ENCODE measurements at regions not wholly inside any gene's neighbourhood (a gene's known extent, or its start where the extent isn't known, plus 50 kb on each side); places are given as distances from the start of the nearest gene placed in this dataset.

DNA sequence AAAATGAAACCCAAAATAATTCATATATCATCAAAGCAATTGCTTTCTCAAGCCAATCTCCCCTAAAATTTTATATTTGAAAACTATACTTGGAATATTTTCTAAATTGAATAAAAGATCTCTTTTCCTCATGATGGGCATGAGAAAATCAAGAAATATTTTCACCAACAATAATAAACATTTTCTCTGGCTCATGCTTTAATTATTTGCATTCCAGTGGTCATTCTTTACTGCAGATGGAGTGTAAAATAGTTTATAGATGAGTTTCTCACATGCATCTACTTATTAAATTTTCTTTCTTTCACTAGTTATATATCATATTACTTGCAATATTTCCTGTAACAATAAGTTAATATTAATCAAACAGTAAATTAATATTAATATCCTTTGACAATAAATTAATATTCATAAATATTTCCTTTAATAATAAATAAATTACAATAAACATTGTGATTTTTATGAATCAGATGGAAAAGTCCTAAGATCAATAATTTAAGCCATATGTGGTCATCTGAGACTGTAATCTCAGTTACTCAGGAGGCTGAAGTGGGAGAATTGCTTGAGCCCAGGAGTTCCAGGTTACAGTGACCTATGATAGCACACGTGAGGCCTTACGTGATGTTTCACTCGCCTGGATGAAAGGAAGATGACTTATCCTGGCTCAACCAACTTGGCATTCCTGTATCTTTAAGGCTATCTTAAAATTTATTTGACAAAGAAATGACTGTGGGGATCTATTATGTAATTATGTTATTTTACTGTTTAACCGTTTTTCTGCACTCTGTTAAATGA is 958.8 kb downstream of the ZPLD1 start:
- no peaks in the 10 kb centered on the region for H3K27me3 Mint-ChIP-seq
- H3K27ac Mint-ChIP-seq, result no peak overlapping the region
- CTCF ChIA-PET, result interaction anchor here (1.2 kb wide), 1 partner anchor 721 kb away, joined by 4 read pairs; no protein-coding TSS in a partner anchor
- H3K4me1 Mint-ChIP-seq, result no peaks in the 10 kb centered on the region
- no peak for ATAC-seq
- POLR2A ChIA-PET, result no interaction called here
- DNase-seq, result no peak
- H3K9me3 Mint-ChIP-seq (ENCODE audit: low read depth), result no peaks in the 10 kb centered on the region
- no peaks in the 10 kb centered on the region for H3K36me3 Mint-ChIP-seq (ENCODE audit: low read depth)
- no peak overlapping the region for H3K4me3 Mint-ChIP-seq
- intact Hi-C loops (cut with DNase I, micrococcal nuclease), result no loop called here

DNA sequence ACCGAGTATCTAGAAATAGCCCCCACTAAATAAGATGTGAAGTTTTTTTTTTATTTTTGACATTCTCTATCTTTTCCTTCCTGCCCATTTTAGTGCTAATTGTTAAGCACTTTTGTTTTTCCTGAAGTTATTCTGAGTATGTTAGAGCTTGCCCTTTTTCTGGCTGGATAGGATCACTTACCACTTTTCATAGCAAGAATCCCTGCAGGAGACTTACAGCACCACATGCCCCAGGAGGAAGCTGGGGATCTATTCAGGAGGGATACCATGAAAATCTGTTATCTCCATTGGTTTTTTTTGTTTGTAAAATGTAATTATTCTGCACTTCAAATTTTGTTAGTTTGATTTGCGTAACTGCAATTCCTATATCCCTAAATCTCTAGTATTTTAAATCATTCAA is 968.4 kb downstream of the ZPLD1 start:
- intact Hi-C loops (cut with DNase I, micrococcal nuclease), result no loop called here
- CTCF ChIA-PET, result no interaction called here
- ATAC-seq (no peak), DNase-seq (no peak)
- Mint-ChIP-seq H3K36me3 (ENCODE audit: low read depth) (no peaks in the 10 kb centered on the region), H3K4me3 (no peak overlapping the region), H3K27me3 (no peaks in the 10 kb centered on the region), H3K4me1 (no peaks in the 10 kb centered on the region), H3K27ac (no peak overlapping the region), H3K9me3 (ENCODE audit: low read depth) (peaks cover 2% of the 10 kb centered on the region)
- POLR2A ChIA-PET, result no interaction called here

DNA sequence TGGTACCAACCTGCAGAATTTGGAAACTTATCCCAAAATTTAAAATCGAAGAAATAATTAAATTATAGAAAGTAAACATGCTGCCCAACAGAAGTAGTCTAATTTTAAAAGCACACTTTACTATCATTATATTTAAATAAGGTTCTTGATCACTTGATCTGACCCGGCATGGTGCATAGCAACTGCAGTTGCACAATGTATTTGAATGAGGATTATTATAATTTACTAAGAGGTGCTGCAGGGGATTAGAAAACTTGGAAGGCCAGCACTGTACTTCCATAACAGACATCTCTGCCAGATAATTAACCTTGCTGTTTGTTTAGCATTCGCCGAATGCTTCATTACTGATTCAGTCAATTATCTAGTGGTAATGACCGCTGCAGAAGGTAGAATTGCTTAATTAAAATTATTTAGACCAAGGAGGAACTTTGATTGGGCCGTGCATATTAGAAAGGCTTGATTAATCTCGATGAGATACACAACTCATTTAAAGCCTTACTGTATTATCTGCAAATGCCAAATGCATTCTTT is 971.6 kb downstream of the ZPLD1 start:
- Mint-ChIP-seq H3K4me3 (no peak overlapping the region), H3K36me3 (ENCODE audit: low read depth) (no peaks in the 10 kb centered on the region), H3K4me1 (no peaks in the 10 kb centered on the region), H3K27me3 (no peaks in the 10 kb centered on the region), H3K27ac (no peak overlapping the region), H3K9me3 (ENCODE audit: low read depth) (no peaks in the 10 kb centered on the region)
- ChIA-PET POLR2A (no interaction called here), CTCF (no interaction called here)
- intact Hi-C loops (cut with DNase I, micrococcal nuclease), result no loop called here
- no peak for DNase-seq
- no peak for ATAC-seq

DNA sequence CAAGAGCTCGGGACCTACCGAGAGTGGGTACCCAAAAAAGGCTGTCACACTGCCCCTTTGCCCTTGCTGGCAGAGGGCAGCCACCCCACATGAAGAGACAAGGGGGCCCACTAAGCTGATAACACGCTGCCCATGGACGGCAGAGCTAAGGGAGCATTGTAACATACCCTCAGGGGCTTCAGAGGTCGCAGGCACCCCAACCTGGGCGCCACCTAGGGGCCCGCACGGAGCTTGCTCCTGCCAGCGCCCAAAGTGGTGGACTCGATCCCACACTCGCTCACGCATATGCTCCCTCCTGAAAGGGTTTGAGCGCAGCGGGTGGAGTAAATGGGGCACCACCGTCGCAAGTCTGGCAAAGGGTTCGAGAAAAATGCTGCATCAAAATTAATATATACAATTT is 975.4 kb downstream of the ZPLD1 start:
- CTCF ChIA-PET, result interaction anchor here (0.7 kb wide), 2 partner anchors 24 to 397 kb away, joined by 3 read pairs; no protein-coding TSS in a partner anchor

DNA sequence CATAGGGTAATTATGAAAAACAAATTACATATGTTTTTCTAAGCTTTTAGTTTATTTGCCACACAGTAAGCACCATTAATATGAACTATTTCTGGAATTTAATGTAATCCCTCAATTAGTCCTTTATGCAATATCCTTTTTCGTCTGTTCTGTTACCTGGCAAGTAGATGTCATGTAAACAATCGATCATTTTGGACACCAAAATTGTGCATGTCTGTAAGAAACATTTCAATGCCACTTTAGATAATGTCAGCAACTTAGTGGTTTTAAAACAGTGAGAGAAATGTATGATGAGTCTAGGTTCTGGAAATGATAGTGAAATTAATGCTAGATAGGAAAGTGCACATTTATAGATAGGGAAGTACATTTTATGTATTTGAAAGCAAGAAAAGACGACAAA is 986.6 kb downstream of the ZPLD1 start:
- POLR2A ChIA-PET, result no interaction called here
- Mint-ChIP-seq H3K27ac (no peak overlapping the region), H3K36me3 (ENCODE audit: low read depth) (no peaks in the 10 kb centered on the region), H3K27me3 (no peaks in the 10 kb centered on the region), H3K4me3 (no peak overlapping the region), H3K4me1 (no peaks in the 10 kb centered on the region), H3K9me3 (ENCODE audit: low read depth) (no peaks in the 10 kb centered on the region)
- intact Hi-C loops (cut with DNase I, micrococcal nuclease), result no loop called here
- ATAC-seq (no peak), DNase-seq (no peak)
- CTCF ChIA-PET, result no interaction called here

More for the DNA sequence above, 975.4 kb downstream of the ZPLD1 start:
- no peaks in the 10 kb centered on the region for H3K4me1 Mint-ChIP-seq
- no peak overlapping the region for H3K27ac Mint-ChIP-seq
- H3K36me3 Mint-ChIP-seq (ENCODE audit: low read depth), result no peaks in the 10 kb centered on the region
- no peaks in the 10 kb centered on the region for H3K27me3 Mint-ChIP-seq
- H3K9me3 Mint-ChIP-seq (ENCODE audit: low read depth), result no peaks in the 10 kb centered on the region
- intact Hi-C loops (cut with DNase I, micrococcal nuclease), result no loop called here
- peak; percentile 4 for DNase-seq
- H3K4me3 Mint-ChIP-seq, result no peak overlapping the region
- POLR2A ChIA-PET, result no interaction called here
- no peak for ATAC-seq

DNA sequence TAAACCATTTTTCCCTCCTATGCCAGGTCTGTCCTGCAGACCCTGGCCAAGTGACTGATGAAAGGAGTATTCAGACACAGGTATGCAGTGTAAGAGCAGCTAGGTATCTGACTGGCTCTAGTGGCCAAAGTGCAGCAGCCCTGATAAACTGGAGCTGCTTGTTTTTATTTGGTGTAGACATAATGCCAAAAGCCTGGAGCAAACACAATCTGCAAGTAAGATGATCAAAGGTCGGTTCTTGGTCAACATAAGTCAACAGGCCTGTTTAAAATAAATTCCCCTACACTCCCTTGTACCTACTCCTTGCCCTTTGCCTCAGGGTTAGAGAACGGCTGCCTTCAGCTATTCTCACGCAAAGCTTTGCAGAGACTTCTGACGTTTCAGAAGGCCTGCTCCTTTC is 1003.1 kb downstream of the ZPLD1 start:
- ChIA-PET POLR2A (no interaction called here), CTCF (no interaction called here)
- no peaks in the 10 kb centered on the region for H3K36me3 Mint-ChIP-seq (ENCODE audit: low read depth)

DNA sequence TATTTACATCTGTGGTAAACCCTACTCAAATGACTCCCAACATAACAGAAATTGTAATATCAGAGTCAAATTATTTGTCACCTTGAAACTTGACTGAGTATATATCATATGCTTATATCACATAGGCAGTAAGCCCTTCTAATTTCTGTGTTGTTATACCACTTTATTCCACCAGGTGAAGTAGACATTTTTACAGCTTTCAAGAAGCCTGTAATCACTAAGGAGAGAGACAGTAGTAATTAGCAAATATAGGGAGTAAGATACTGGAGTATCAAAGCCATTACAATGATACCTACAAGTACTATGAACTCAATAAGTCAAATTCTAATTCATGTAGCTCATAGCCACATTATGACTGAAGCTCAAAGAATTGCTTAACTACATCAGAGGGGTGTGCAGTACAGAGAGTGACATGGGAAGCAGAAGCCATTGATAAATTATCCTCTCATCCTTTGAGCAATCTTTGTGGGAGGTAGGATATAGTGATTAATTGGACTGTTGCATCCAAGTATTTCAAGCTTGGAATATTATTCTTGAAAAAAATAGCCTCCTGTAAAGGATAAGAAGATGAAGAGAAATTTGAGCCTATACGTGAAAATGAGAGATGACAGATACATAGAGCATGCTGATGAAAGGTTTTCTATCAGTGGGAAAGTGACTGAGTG is 1005.9 kb downstream of the ZPLD1 start:
- ChIA-PET CTCF (interaction anchor here (0.6 kb wide), 2 partner anchors 28 to 50 kb away, joined by 3 to 5 read pairs; no protein-coding TSS in a partner anchor), POLR2A (no interaction called here)
- ATAC-seq (no peak), DNase-seq (no peak)
- intact Hi-C loops (cut with DNase I, micrococcal nuclease), result no loop called here
- H3K4me3 Mint-ChIP-seq, result no peak overlapping the region
- no peaks in the 10 kb centered on the region for H3K36me3 Mint-ChIP-seq (ENCODE audit: low read depth)
- H3K4me1 Mint-ChIP-seq, result no peaks in the 10 kb centered on the region
- H3K27me3 Mint-ChIP-seq, result no peaks in the 10 kb centered on the region
- H3K27ac Mint-ChIP-seq, result no peak overlapping the region
- H3K9me3 Mint-ChIP-seq (ENCODE audit: low read depth), result no peaks in the 10 kb centered on the region

More for the DNA sequence above, 1003.1 kb downstream of the ZPLD1 start:
- H3K27ac Mint-ChIP-seq, result no peak overlapping the region
- ATAC-seq (no peak), DNase-seq (no peak)
- H3K27me3 Mint-ChIP-seq, result no peaks in the 10 kb centered on the region
- no peaks in the 10 kb centered on the region for H3K4me1 Mint-ChIP-seq
- H3K9me3 Mint-ChIP-seq (ENCODE audit: low read depth), result no peaks in the 10 kb centered on the region
- no peak overlapping the region for H3K4me3 Mint-ChIP-seq
- intact Hi-C loops (cut with DNase I, micrococcal nuclease), result no loop called here

DNA sequence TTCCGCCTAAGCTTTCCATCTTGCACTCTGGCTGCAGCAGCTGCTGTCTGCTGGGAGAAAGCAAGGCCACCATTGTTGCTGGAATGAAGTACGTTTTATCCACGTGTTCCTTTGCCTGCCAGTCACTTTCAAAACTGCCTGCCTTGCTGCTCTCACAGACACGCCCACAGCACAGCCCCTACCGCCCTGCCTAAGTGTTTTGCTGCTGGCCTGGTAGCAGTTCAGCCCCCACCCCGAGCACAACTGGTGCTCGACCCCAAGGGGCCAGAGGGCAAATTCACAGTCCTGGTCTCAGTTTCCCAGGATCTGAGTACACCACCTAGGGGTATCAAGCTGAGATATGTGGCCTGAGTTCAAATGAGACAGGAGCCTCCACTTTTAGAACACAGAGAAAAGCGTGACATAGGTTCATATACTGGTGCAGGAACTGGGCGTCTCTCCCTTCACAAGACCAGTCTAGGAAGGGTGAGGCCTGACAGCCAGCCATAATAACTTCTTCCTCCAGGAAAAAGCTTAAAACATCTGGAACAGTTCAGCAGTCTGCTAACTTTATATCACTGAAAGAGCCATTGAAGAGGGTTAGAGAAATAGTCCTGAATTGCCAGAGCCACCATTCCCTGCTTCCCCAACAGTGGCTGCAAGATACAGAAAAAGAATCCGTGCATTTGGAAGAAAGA is 1012.3 kb downstream of the ZPLD1 start:
- POLR2A ChIA-PET, result no interaction called here
- intact Hi-C loops (cut with DNase I, micrococcal nuclease), result no loop called here
- DNase-seq (no peak), ATAC-seq (no peak)
- Mint-ChIP-seq H3K9me3 (ENCODE audit: low read depth) (peaks cover 2% of the 10 kb centered on the region), H3K27me3 (no peaks in the 10 kb centered on the region), H3K27ac (no peak overlapping the region), H3K36me3 (ENCODE audit: low read depth) (no peaks in the 10 kb centered on the region), H3K4me1 (no peaks in the 10 kb centered on the region), H3K4me3 (no peak overlapping the region)
- CTCF ChIA-PET, result no interaction called here

DNA sequence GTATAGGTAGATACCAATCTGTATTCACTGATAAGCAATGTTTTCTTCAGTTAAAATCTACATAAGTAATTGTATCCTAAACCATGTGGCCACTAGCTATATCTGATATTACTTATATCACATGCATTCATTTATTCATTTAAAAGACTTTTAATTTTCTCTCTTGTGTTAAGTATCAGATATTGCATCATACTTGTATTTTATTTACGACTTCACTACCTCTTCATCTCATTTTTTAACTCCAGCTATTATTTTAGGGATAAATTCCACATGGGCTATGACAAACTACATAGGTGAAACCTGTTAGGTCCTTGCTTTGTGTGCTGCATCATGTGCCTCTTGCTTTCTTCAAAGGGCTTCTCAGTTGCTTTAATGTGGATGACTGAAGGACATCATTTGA is 1018.3 kb downstream of the ZPLD1 start:
- ATAC-seq (no peak), DNase-seq (no peak)
- H3K36me3 Mint-ChIP-seq (ENCODE audit: low read depth), result no peaks in the 10 kb centered on the region
- H3K27me3 Mint-ChIP-seq, result no peaks in the 10 kb centered on the region
- CTCF ChIA-PET, result no interaction called here
- H3K9me3 Mint-ChIP-seq (ENCODE audit: low read depth), result peaks cover 4% of the 10 kb centered on the region
- intact Hi-C loops (cut with DNase I, micrococcal nuclease), result no loop called here
- no peak overlapping the region for H3K4me3 Mint-ChIP-seq
- no peak overlapping the region for H3K27ac Mint-ChIP-seq
- H3K4me1 Mint-ChIP-seq, result no peaks in the 10 kb centered on the region
- POLR2A ChIA-PET, result no interaction called here

DNA sequence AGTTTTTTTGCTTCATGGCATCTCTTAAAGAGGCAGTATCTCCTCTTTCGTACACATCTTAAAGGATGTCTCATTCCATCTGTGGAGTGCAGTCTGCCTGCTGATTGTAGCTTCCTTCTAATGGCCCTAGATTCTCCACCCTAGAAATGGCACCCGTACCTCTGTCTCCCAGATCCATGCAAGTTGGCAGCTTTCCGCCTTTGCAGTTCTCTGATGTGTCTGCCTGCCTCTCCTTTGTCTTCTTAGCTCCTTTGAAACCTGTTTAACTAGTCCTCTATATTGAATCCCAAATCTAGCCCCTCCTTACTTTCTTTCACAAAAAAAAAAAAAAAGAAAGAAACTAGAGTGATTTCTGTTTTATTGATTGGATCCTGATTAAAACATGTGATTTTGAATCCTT is 1025.0 kb downstream of the ZPLD1 start:
- Mint-ChIP-seq H3K4me3 (no peak overlapping the region), H3K36me3 (ENCODE audit: low read depth) (no peaks in the 10 kb centered on the region), H3K27me3 (no peaks in the 10 kb centered on the region), H3K9me3 (ENCODE audit: low read depth) (peaks cover 12% of the 10 kb centered on the region), H3K4me1 (no peaks in the 10 kb centered on the region), H3K27ac (no peak overlapping the region)
- POLR2A ChIA-PET, result no interaction called here
- intact Hi-C loops (cut with DNase I, micrococcal nuclease), result no loop called here
- CTCF ChIA-PET, result interaction anchor here (1.3 kb wide), 1 partner anchor 9 kb away, joined by 4 read pairs; no protein-coding TSS in a partner anchor
- ATAC-seq (no peak), DNase-seq (no peak)

DNA sequence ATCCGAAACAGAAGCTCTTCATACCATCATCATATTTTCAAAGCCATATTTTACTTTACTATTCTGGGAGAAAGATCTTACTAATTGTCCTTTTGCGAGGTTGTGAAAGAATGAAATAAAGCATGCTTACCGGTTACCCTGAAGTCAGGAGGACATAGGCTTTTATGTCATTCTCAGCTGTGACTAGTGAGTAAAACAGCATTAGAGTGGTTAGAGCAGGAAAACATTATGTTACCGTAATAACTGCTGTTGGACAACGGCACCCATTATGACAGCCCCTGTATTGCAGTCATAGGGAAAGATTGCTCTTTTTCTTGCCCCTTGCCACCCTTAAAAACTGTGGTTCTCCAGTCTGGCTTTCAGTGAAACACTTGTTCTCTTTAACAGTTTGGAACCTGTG is 1035.7 kb downstream of the ZPLD1 start:
- peaks cover 1% of the 10 kb centered on the region for H3K9me3 Mint-ChIP-seq (ENCODE audit: low read depth)
- H3K4me1 Mint-ChIP-seq, result no peaks in the 10 kb centered on the region
- no peaks in the 10 kb centered on the region for H3K36me3 Mint-ChIP-seq (ENCODE audit: low read depth)
- DNase-seq (no peak), ATAC-seq (no peak)
- no peak overlapping the region for H3K4me3 Mint-ChIP-seq
- intact Hi-C loops (cut with DNase I, micrococcal nuclease), result no loop called here
- ChIA-PET CTCF (no interaction called here), POLR2A (no interaction called here)
- H3K27me3 Mint-ChIP-seq, result no peaks in the 10 kb centered on the region
- no peak overlapping the region for H3K27ac Mint-ChIP-seq

DNA sequence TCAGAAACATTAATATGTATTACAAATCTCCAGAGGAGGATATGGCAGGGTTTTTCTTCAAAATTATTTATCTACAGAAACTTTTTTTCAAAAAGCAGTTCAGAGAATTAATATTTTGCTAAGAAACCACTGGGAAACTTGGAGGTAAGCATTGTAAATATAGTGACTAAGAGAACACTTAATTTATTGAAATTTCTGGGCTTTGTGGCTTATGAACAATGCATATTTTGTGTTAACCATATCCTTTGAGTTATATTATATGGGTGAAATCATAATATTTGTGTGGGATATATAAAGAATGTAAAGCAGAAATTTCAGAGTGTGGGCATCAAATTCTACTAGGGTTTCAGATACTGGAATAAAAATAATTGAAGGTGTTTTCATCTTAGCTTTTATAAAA is 1059.2 kb downstream of the ZPLD1 start:
- Mint-ChIP-seq H3K27me3 (no peaks in the 10 kb centered on the region), H3K36me3 (ENCODE audit: low read depth) (no peaks in the 10 kb centered on the region), H3K4me3 (no peak overlapping the region), H3K27ac (no peak overlapping the region), H3K4me1 (no peaks in the 10 kb centered on the region), H3K9me3 (ENCODE audit: low read depth) (no peaks in the 10 kb centered on the region)
- intact Hi-C loops (cut with DNase I, micrococcal nuclease), result no loop called here
- DNase-seq (no peak), ATAC-seq (no peak)
- ChIA-PET CTCF (no interaction called here), POLR2A (no interaction called here)
